Activated naive CD4-positive, alpha-beta T cell treated with anti-CD3 and anti-CD28 coated beads for 36 hours (primary cell): ENCODE measurements at regions not wholly inside any gene's neighbourhood (a gene's known extent, or its start where the extent isn't known, plus 50 kb on each side); places are given as distances from the start of the nearest gene placed in this dataset.
A peak's percentile ranks its signal among the peaks of the same experiment; 100 is the strongest.

Source experiments
- CTCF ChIA-PET: fragments of 350-600 bp; sonication (Branson Sonifier 250); formaldehyde crosslinking; loops from one replicate; lab custom pipeline; 2021; ENCODE audit warnings: antibody characterized with exemption; lab: Charles Lee
- DNase-seq: peaks from one replicate; pipeline ENCODE4 v3.0.0-alpha.2; 2020
- H3K27ac Mint-ChIP-seq: one replicate; pipeline ENCODE4 v1.8.0; 2021; ENCODE audit warnings: mild to moderate bottlenecking, mixed read lengths
- H3K27me3 Mint-ChIP-seq: one replicate; pipeline ENCODE4 v1.8.0; 2021; ENCODE audit warnings: low read depth, mixed read lengths
- H3K36me3 Mint-ChIP-seq: one replicate; pipeline ENCODE4 v1.8.0; 2021; ENCODE audit warnings: low read depth, mixed read lengths
- H3K4me1 Mint-ChIP-seq: one replicate; pipeline ENCODE4 v1.8.0; 2021; ENCODE audit warnings: low read depth, mixed read lengths
- H3K4me3 Mint-ChIP-seq: one replicate; pipeline ENCODE4 v1.8.0; 2021; ENCODE audit warnings: mild to moderate bottlenecking, moderate library complexity, mixed read lengths
- H3K9me3 Mint-ChIP-seq: one replicate; pipeline ENCODE4 v1.8.0; 2021; ENCODE audit warnings: mixed read lengths
- intact Hi-C: fragments of 100-400 bp; cut with micrococcal nuclease; formaldehyde crosslinking; loops from one replicate; pipeline ENCODE4 v1.15.1; 2023

DNA sequence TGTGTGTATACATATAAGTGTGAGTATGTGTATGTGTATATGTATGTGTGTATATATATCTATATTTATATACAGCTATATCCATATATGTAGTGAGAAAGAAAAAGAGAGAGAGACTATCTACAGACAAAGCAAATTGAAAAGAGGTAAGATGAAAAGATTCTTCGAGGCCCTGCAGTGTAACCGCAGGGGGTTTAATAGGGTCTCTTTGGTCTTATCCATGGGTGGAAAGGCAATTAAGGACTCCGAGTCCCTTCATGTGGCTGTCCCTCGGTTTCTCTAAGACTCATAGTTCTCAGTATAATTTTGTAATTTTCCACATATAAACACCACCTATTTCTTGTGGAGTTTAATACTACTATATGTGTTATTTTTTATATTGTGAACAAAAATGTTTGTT, 50.6 kb upstream of the JAZF1 start:
- DNase-seq: no peak
- Mint-ChIP-seq H3K27me3 (peaks cover 24% of the 10 kb centered on the region), H3K27ac (no peak overlapping the region), H3K36me3 (no peaks in the 10 kb centered on the region), H3K4me1 (no peaks in the 10 kb centered on the region), H3K4me3 (no peak overlapping the region), H3K9me3 (no peaks in the 10 kb centered on the region)
- CTCF ChIA-PET: interaction anchor here (0.7 kb wide), 1 partner anchor 695 kb away, joined by 4 read pairs; no protein-coding TSS in a partner anchor
- intact Hi-C loops: no loop called here

DNA sequence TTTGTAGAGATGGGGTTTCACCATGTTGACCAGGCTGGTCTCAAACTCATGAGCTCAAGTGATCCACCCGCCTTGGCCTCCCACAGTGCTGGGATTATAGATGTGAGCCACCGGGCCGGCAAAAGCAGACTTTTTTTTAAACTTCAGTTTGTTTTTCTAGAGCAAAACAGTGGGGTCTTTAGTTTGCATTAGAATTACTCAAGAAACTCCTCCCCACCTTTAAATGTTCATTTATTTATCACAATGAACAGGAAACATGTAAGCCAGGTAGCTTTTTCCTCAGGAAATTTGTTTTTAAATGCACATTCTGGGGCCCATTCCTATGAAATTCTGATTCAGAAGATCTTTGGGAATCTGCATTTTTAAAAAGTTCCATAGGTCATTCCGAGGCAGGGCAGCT, 56.0 kb upstream of the JAZF1 start:
- intact Hi-C loops: loop anchor here (5.0 kb wide), 1 partner anchor 206 kb away; no protein-coding TSS in a partner anchor
- Mint-ChIP-seq H3K27ac (no peak overlapping the region), H3K4me1 (peaks cover 9% of the 10 kb centered on the region), H3K4me3 (no peak overlapping the region), H3K36me3 (no peaks in the 10 kb centered on the region), H3K27me3 (peaks cover 47% of the 10 kb centered on the region), H3K9me3 (no peaks in the 10 kb centered on the region)
- CTCF ChIA-PET: no interaction called here
- no peak for DNase-seq

GRCh38 chr7:28237363-28237762, 56.8 kb upstream of the JAZF1 start:
- Mint-ChIP-seq H3K4me1 (peaks cover 9% of the 10 kb centered on the region), H3K27ac (no peak overlapping the region), H3K4me3 (no peak overlapping the region), H3K27me3 (peaks cover 48% of the 10 kb centered on the region), H3K36me3 (no peaks in the 10 kb centered on the region), H3K9me3 (no peaks in the 10 kb centered on the region)
- no peak for DNase-seq
- CTCF ChIA-PET: no interaction called here
- intact Hi-C loops: loop anchor here (5.0 kb wide), 1 partner anchor 205 kb away; no protein-coding TSS in a partner anchor

DNA sequence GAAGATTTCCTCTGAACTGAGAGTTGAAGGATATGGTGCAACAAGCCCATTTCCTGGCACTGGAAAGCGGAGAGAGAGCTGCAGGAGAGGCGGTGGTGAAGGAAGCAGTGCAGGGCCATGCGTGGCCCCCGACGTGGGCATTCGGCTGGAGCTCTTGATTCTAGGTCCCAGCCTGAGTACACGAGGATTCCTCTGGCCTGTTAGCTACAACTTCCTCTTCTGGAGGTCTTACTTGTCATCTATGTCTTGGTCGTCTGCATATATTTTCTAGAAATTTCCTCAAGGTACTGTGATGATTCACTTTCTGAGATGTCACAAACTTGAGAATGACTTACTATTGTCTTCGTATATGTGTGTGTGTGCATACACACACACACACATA, 59.2 kb upstream of the JAZF1 start:
- intact Hi-C loops: loop anchor here (1.0 to 5.0 kb wide), 7 partner anchors 7 to 203 kb away; no protein-coding TSS in a partner anchor
- CTCF ChIA-PET: no interaction called here
- Mint-ChIP-seq H3K4me3 (no peak overlapping the region), H3K36me3 (no peaks in the 10 kb centered on the region), H3K27ac (no peak overlapping the region), H3K9me3 (no peaks in the 10 kb centered on the region), H3K4me1 (peaks cover 9% of the 10 kb centered on the region), H3K27me3 (peaks cover 48% of the 10 kb centered on the region)
- peak; percentile 6 for DNase-seq

GRCh38 chr7:28240481-28240880, 59.9 kb upstream of the JAZF1 start:
- DNase-seq: no peak
- Mint-ChIP-seq H3K4me1 (peaks cover 9% of the 10 kb centered on the region), H3K36me3 (no peaks in the 10 kb centered on the region), H3K27ac (no peak overlapping the region), H3K4me3 (no peak overlapping the region), H3K9me3 (no peaks in the 10 kb centered on the region), H3K27me3 (peaks cover 44% of the 10 kb centered on the region)
- intact Hi-C loops: loop anchor here (1.0 kb wide), 1 partner anchor 53 kb away; no protein-coding TSS in a partner anchor
- CTCF ChIA-PET: no interaction called here

DNA sequence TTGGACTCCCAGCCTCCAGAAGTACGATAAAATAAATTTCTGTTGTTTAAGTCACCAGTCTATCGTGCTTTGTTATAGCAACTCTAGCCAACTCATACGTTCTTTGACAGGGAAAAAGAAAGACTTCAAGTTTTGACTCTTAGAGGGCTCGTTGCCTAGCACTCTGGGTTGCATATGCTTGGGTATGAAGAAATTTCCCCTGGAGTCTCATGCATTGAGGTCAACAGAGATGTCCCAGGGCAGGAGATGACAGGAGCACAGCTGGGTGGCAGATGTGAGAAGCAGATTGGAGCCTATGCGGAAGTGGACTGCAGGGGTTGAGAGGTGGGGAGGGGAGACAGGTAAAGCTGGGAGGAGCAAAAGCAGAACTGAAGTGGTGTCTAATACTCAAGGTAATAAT, 63.3 kb upstream of the JAZF1 start:
- intact Hi-C loops: no loop called here
- H3K9me3 Mint-ChIP-seq: peaks cover 1% of the 10 kb centered on the region
- CTCF ChIA-PET: no interaction called here
- no peak overlapping the region for H3K4me3 Mint-ChIP-seq
- DNase-seq: no peak
- H3K27ac Mint-ChIP-seq: no peak overlapping the region
- peaks cover 24% of the 10 kb centered on the region for H3K27me3 Mint-ChIP-seq
- H3K4me1 Mint-ChIP-seq: peaks cover 9% of the 10 kb centered on the region
- H3K36me3 Mint-ChIP-seq: no peaks in the 10 kb centered on the region

DNA sequence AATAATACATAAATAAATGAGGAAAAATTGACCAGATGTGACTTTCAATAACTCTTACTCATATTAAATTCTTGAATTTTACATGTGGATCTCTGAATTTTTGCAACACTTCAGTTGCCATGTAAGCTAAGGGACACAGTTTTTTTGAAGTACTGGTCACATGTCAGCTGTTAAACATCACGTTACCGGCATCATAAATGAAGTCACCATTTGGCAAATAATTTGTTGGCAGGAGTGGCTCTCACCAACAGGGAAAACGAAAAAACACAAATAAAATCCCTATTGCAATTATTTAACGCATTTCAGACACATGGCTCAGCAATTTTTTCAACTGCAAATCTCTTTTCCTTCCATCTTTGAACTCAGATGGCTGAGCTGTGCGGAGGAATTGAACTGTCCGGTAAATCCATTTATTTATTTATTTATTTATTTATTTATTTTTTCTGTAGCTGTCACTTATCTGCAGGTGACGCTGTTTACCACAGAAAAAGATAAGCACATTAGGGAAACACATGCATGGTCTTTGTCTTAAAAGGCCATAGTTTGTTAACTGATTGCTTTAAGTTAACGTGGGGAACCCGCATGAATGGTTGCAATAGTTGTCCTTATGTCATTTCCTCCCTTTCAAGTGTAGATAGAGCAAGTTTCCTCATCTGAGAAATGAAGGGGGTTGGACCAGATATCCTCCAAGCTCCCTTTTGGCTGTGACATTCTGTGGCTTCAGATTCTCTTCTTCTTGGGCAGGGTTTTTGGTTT, 64.7 kb upstream of the JAZF1 start:
- no peaks in the 10 kb centered on the region for H3K36me3 Mint-ChIP-seq
- H3K4me1 Mint-ChIP-seq: no peaks in the 10 kb centered on the region
- H3K9me3 Mint-ChIP-seq: peaks cover 5% of the 10 kb centered on the region
- H3K27me3 Mint-ChIP-seq: peaks cover 23% of the 10 kb centered on the region
- no peak overlapping the region for H3K27ac Mint-ChIP-seq
- no peak for DNase-seq
- H3K4me3 Mint-ChIP-seq: no peak overlapping the region
- intact Hi-C loops: no loop called here
- CTCF ChIA-PET: no interaction called here

DNA sequence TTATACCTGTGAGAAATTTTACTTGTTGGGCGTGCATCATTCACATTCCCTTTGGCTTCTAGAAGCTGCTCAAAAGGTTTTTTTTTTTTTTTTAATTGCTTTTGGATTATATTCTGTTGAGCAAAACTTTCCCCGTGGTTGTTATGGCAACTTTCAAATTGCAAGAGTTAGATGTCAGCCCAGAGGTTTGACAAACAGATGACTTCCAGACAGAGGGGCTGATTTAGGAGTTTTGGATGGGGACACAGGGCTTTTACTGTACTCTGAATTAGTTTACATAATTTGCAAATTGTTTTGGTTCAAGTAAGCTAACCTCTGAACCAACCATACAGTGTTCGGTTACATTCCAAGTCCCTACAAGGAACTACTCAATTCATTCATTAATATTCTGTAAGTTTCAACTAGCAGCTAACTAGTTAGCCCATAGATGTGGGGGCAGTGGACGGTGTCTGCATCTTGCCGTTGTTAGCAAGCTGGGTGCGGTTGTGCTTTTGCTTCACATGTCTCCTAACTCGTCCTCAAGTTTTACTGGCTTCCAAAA, 66.4 kb upstream of the JAZF1 start:
- H3K9me3 Mint-ChIP-seq: peaks cover 5% of the 10 kb centered on the region
- H3K27me3 Mint-ChIP-seq: peaks cover 10% of the 10 kb centered on the region
- H3K36me3 Mint-ChIP-seq: no peaks in the 10 kb centered on the region
- CTCF ChIA-PET: interaction anchor here (0.5 to 0.9 kb wide), 3 partner anchors 15 to 115 kb away, joined by 3 to 5 read pairs (median 3); no protein-coding TSS in a partner anchor
- H3K4me1 Mint-ChIP-seq: no peaks in the 10 kb centered on the region
- no peak overlapping the region for H3K4me3 Mint-ChIP-seq
- DNase-seq: no peak
- no peak overlapping the region for H3K27ac Mint-ChIP-seq
- intact Hi-C loops: loop anchor here (1.0 kb wide), 1 partner anchor 8 kb away; no protein-coding TSS in a partner anchor

DNA sequence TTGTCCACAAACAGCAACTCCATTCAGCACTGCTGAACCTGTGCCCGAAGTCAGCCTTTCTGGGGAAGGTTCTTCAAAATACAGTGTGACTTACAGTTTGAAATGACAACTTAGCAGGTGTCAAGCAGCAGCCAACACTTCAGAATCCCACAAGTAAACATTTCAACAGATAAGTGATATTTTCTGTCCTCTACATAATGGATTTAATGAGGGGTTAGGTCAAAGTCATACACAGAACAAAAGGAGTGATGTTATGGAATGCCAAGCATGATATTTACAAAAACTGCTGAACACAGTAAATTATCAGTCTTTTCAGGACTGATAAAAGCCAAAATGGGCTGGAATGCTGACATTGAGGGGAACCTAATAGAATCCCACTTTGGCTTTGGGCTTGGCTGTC, 77.6 kb upstream of the JAZF1 start:
- no peaks in the 10 kb centered on the region for H3K9me3 Mint-ChIP-seq
- H3K27me3 Mint-ChIP-seq: peaks cover 42% of the 10 kb centered on the region
- no peak overlapping the region for H3K27ac Mint-ChIP-seq
- no peaks in the 10 kb centered on the region for H3K36me3 Mint-ChIP-seq
- DNase-seq: no peak
- no peak overlapping the region for H3K4me3 Mint-ChIP-seq
- intact Hi-C loops: no loop called here
- CTCF ChIA-PET: no interaction called here
- no peaks in the 10 kb centered on the region for H3K4me1 Mint-ChIP-seq

- no peak overlapping the region for H3K27ac Mint-ChIP-seq
- no peaks in the 10 kb centered on the region for H3K4me1 Mint-ChIP-seq
- H3K36me3 Mint-ChIP-seq: no peaks in the 10 kb centered on the region
- peaks cover 48% of the 10 kb centered on the region for H3K27me3 Mint-ChIP-seq
- no peaks in the 10 kb centered on the region for H3K9me3 Mint-ChIP-seq
- CTCF ChIA-PET: no interaction called here
- no peak for DNase-seq
- H3K4me3 Mint-ChIP-seq: no peak overlapping the region
- intact Hi-C loops: no loop called here
Observed at GRCh38 chr7:28260969-28261368, 80.4 kb upstream of the JAZF1 start.

- Mint-ChIP-seq H3K27me3 (peaks cover 51% of the 10 kb centered on the region), H3K4me1 (no peaks in the 10 kb centered on the region), H3K27ac (no peak overlapping the region), H3K36me3 (no peaks in the 10 kb centered on the region), H3K4me3 (no peak overlapping the region), H3K9me3 (no peaks in the 10 kb centered on the region)
- intact Hi-C loops: no loop called here
- no peak for DNase-seq
- CTCF ChIA-PET: no interaction called here
Observed at GRCh38 chr7:28263622-28264271, 83.2 kb upstream of the JAZF1 start.

- Mint-ChIP-seq H3K4me3 (no peak overlapping the region), H3K9me3 (no peaks in the 10 kb centered on the region), H3K36me3 (no peaks in the 10 kb centered on the region), H3K4me1 (peaks cover 5% of the 10 kb centered on the region), H3K27ac (no peak overlapping the region), H3K27me3 (peaks cover 56% of the 10 kb centered on the region)
- CTCF ChIA-PET: interaction anchor here (0.6 kb wide), 1 partner anchor 30 kb away, joined by 3 read pairs; no protein-coding TSS in a partner anchor
- no peak for DNase-seq
- intact Hi-C loops: no loop called here
Observed at GRCh38 chr7:28266402-28266801, 85.8 kb upstream of the JAZF1 start.
